Colonic mucosa (tissue), 4 donors: ENCODE measurements at regions not wholly inside any gene's neighbourhood (a gene's known extent, or its start where the extent isn't known, plus 50 kb on each side); places are given as distances from the start of the nearest gene placed in this dataset.

Source experiments
- DNase-seq: peaks from one replicate; pipeline ENCODE4 v3.0.0-alpha.2; 2020
- H3K27ac ChIP-seq: fragments of 200-600 bp; one replicate; pipeline ENCODE4 v1.8.0; 2021
- H3K27me3 ChIP-seq: fragments of 200-600 bp; one replicate; pipeline ENCODE4 v1.8.0; 2021
- H3K36me3 ChIP-seq: fragments of 200-600 bp; one replicate; pipeline ENCODE4 v1.8.0; 2021
- H3K4me1 ChIP-seq: fragments of 200-600 bp; one replicate; pipeline ENCODE4 v1.8.0; 2021; ENCODE audit warnings: mild to moderate bottlenecking
- H3K4me3 ChIP-seq: fragments of 200-600 bp; one replicate; pipeline ENCODE4 v1.8.0; 2021
- H3K9ac ChIP-seq, 2 donors: one replicate each; pipeline ENCODE4 v1.7.0; 2013; ENCODE audit warnings: control low read depth in 2 of 2, low read depth in 2 of 2, low read length in 2 of 2
- H3K9me3 ChIP-seq: fragments of 200-600 bp; one replicate; pipeline ENCODE4 v1.8.0; 2021
- CTCF ChIP-seq: fragments of 200-600 bp; IDR thresholded peaks from one replicate; pipeline ENCODE4 v1.8.0; 2022; ENCODE audit warnings: antibody characterized with exemption, mild to moderate bottlenecking
- intact Hi-C: fragments of 100-400 bp; cut with DNase I; formaldehyde crosslinking; loops from one replicate; pipeline ENCODE4 v1.14.1; 2022
- donor health status: healthy.
- donor health status: DM: no; HTN: no; CAD: no.
- donor health status: DM: no; HTN: no; CAD: no.

GRCh38 chr18:38362286-38362792 lies 796.7 kb upstream of the CELF4 start:
- H3K9ac ChIP-seq, result no peak overlapping the region
- DNase-seq, result no peak
- no peak overlapping the region for H3K27ac ChIP-seq
- H3K36me3 ChIP-seq, result no peaks in the 10 kb centered on the region
- H3K27me3 ChIP-seq, result no peaks in the 10 kb centered on the region
- TF ChIP-seq CTCF, result no peak
- no peaks in the 10 kb centered on the region for H3K4me1 ChIP-seq
- H3K9me3 ChIP-seq, result no peaks in the 10 kb centered on the region
- no peak overlapping the region for H3K4me3 ChIP-seq
- intact Hi-C loops, result no loop called here

GRCh38 chr18:38358805-38359657 lies 793.4 kb upstream of the CELF4 start:
- no peak for DNase-seq
- no peaks in the 10 kb centered on the region for H3K4me1 ChIP-seq
- no peaks in the 10 kb centered on the region for H3K27me3 ChIP-seq
- intact Hi-C loops, result no loop called here
- no peak overlapping the region for H3K4me3 ChIP-seq
- TF ChIP-seq CTCF, result no peak
- no peak overlapping the region for H3K9ac ChIP-seq
- no peaks in the 10 kb centered on the region for H3K9me3 ChIP-seq
- H3K36me3 ChIP-seq, result no peaks in the 10 kb centered on the region
- H3K27ac ChIP-seq, result no peak overlapping the region

GRCh38 chr18:38353149-38353548 lies 787.6 kb upstream of the CELF4 start:
- Histone ChIP-seq H3K36me3 (no peaks in the 10 kb centered on the region), H3K4me1 (no peaks in the 10 kb centered on the region), H3K27me3 (no peaks in the 10 kb centered on the region), H3K4me3 (no peak overlapping the region), H3K27ac (no peak overlapping the region), H3K9ac (no peak overlapping the region), H3K9me3 (no peaks in the 10 kb centered on the region)
- no peak for DNase-seq
- intact Hi-C loops, result no loop called here
- TF ChIP-seq CTCF, result no peak

- TF ChIP-seq CTCF, result no peak
- intact Hi-C loops, result no loop called here
- Histone ChIP-seq H3K4me3 (no peak overlapping the region), H3K9me3 (no peaks in the 10 kb centered on the region), H3K27ac (no peak overlapping the region), H3K36me3 (no peaks in the 10 kb centered on the region), H3K27me3 (no peaks in the 10 kb centered on the region), H3K9ac (no peak overlapping the region), H3K4me1 (no peaks in the 10 kb centered on the region)
- DNase-seq, result no peak
Observed at GRCh38 chr18:38350141-38350540, 784.5 kb upstream of the CELF4 start.

GRCh38 chr18:38330573-38330972 lies 765.0 kb upstream of the CELF4 start:
- Histone ChIP-seq H3K36me3 (no peaks in the 10 kb centered on the region), H3K4me1 (no peaks in the 10 kb centered on the region), H3K9me3 (no peaks in the 10 kb centered on the region), H3K27ac (no peak overlapping the region), H3K27me3 (no peaks in the 10 kb centered on the region), H3K4me3 (no peak overlapping the region), H3K9ac (no peak overlapping the region)
- TF ChIP-seq CTCF, result no peak
- intact Hi-C loops, result no loop called here
- DNase-seq, result no peak
